Activated T-cell treated with anti-CD3 and anti-CD28 coated beads, Interleukin-2, amount 50 U/mL, for 48 hours (primary cell): ENCODE measurements at regions not wholly inside any gene's neighbourhood (a gene's known extent, or its start where the extent isn't known, plus 50 kb on each side); places are given as distances from the start of the nearest gene placed in this dataset.
"Not testable (repeated sequence)": the region's sequence is repeated elsewhere in the genome, so short reads cannot be mapped to it uniquely, and the experiment has no call there.

ENCODE experiments used
- DNase-seq, 2 experiments: peaks; one replicate each; pipeline ENCODE4 v3.0.0-alpha.2; 2020

DNA sequence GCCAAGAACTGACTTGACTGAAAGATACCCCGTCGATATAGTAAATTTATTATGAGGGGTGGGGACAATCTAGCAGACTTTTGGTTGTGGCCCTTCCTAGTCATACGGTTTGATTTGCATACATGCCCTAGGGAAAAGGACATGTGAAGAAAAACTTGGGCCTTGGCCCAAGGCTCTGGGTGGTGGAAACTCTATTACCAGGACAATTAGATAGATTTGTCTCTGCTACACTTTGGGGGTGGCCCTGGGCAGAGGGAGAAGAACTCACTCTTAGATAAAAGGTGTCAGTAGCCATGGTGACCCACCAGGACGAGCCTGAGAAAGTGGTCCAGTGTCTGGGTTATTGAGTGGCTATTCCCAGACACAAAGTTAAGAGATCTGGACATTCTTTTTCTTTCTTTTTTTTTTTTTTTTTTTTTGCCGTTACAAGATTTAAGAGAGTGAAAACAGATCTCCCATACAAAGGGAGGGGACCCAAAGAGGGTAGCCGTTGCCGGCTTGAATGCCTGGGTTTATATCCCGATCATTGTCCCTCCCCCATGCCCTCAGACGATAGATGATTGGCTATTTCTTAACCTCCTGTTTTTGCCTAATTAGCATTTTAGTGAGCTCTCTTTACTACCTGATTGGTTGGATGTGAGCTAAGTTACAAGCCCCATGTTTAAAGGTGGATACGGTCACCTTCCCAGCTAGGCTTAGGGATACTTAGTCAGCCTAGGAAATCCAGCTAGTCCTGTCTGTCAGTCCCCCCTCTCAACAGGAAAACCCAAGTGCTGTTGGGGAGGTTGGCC is 96.4 kb upstream of the SMAD3 start:
- DNase-seq: no peak

DNA sequence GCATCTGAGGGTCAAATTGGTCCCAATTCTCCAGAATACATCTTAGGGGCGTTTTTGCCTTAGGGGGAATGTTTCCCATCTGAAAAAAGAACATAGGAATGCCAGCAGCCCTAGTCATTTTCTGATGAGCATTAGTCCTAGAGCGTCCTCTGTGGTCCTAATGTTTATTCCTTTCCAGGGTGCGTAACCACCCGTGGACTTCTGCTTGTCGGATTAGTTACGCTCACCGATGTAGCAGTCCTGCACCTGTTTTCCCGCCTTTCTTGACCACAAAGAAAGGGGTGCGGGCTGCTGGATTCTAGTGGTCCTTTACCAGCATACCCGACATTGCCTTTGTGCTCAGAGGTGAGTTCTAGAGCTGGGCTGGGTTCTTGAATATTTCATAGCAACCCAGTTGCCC is 91.3 kb upstream of the SMAD3 start:
- not testable (repeated sequence) for DNase-seq

DNA sequence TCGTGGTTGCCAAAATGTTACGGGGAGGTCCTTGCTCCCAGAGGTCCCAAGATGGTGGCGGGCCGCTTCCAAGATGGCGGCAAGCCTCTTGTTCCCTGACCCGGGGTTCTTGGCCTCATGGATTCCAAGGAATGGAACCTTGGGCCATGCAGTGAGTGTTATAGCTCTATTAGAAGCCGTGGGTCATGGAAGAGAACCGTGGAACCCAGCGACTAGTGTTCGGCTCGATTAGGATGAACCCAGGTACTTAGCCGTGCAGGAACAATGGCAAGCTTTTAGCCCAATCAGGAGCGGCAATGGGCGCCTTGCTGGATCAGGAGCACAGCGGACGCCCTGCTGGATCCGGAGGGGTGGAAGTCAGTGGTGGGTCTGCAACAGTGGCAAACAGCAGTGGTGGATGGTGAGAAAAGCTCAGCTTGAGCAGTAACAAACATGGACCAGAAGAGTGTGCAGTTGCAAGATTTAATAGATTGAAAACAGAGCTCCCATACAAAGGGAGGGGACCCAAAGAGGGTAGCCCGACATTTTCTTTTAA is 89.2 kb upstream of the SMAD3 start:
- not testable (repeated sequence) for DNase-seq

DNA sequence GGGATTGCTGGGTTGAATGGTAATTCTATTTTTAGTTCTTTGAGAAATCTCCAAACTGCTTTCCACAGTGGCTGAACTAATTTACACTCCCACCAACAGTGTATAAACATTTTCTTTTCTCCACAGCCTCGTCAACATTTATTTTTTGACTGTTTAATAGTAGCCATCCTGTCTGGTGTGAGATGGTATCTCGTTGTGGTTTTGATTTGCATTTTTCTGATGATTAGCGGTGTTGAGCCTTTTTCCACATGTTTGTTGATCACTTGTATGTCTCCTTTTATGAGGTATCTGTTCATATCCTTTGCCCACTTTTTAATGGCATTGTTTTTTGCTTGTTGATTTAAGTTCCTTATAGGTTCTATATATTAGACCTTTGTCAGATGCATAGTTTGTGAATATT is 85.1 kb upstream of the SMAD3 start:
- not testable (repeated sequence) for DNase-seq

DNA sequence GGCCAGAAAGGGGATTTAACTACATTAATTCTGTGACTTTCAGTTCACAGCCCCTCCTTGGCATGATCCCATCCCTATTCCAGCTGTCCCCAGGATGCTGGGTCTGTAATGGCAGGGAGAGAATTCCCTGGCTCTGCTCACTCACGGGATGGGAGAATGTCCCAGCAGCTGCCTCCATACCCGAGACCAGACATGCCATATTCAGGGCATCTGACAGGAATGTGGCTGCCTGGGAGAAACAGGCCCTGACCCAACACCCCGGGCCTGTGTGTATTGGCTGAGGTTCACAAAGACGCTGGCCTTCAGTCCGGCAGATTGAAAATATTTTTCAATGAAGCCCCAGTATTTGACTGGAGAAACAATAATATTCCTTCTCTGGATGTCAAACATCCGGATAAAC is 83.6 kb upstream of the SMAD3 start:
- DNase-seq: no peak

DNA sequence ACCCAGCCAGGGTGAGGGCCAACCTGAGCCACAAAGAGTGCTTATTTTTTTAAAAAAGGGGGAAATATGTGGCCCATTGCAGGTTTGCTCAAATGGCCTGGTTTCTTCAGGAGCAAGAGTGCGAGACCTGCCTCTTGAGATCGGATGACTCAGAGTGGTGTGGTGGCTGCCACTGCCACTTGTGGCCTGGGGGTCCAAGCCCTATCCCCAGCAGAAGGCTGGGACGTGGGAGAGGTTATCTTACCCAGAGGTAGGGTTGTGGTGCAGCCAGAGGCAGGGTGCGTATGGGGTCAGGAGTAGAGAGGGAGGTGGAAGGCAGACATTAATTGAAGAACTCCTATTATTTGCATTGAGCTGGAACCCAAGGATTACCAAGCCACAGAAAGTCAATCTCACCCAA is 83.2 kb upstream of the SMAD3 start:
- DNase-seq: no peak

DNA sequence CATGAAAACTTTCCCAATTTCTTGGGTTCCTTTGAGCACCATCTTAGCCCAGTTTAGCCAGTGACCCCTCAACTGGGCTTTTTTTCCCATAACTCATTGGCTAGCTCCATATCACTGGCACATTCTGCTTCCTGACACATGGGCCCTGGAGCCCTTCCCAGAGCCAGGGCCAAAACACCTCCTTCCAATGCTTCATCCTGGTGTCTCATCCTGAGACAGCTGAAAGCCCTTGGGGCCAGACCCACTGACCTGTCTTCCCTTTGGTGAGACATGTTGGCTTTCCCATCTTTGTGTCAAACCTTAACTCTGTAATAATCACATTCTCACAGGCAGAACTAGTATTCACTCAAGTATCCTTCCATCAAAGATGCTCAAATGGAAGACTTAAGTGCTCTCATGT is 82.6 kb upstream of the SMAD3 start:
- no peak for DNase-seq

DNA sequence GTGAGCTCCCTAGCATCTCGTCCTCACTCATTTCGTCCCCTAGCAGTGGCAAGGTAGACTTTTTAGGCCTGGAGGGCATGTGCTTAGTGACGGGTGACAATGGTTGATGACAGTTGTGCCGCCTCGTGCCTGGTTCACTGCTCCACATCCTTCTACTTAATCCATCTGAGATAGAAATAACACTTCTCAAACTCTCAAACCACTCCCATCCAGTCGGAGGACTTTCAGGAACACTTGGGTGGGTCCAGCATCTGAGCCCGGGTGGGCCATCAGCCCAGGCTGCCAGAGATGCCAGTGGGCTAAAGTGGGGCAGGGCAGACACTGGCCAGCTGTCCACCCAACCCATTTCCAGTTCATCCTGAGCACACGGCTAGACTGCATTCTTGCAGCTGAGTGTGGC is 79.7 kb upstream of the SMAD3 start:
- no peak for DNase-seq

DNA sequence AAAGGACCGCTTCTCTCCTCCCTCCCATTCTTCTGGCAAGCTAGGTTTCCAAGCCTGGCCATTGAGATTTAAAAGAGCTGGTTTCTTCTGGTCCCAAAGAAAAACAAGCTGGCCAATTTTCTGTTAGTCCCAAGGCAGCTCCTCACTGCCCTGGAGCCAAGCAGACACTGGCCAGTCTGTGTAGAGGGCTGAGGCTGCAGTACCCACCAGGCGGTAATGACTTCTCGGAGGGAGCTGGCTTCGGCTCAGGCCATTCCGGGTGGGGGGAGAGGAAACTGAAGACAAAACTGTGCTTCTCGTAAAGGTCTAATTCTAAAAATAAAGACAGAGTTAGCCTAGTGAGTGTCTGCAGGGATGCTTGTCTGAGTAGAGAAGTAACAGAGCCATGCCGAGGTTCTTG is 78.5 kb upstream of the SMAD3 start:
- no peak for DNase-seq

DNA sequence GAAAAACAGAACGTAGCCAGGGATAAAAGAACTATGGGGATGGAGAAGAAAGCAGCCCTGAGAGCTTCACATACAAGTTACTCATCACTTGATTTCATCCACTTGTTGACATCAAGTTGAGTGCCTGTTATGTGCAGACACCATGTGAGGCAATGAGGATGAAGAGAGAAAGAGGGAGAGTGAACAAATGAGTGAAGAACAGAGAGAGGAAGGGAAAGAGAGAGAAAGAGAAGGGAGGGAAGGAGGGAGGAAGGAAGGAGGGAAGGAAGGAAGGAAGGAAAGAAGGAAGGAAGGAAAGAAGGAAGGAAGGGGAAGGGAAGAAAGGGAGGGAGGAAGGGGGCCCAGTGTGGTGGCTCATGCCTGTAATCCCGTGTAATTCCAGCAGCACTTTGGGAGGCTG is 72.3 kb upstream of the SMAD3 start:
- no peak for DNase-seq

DNA sequence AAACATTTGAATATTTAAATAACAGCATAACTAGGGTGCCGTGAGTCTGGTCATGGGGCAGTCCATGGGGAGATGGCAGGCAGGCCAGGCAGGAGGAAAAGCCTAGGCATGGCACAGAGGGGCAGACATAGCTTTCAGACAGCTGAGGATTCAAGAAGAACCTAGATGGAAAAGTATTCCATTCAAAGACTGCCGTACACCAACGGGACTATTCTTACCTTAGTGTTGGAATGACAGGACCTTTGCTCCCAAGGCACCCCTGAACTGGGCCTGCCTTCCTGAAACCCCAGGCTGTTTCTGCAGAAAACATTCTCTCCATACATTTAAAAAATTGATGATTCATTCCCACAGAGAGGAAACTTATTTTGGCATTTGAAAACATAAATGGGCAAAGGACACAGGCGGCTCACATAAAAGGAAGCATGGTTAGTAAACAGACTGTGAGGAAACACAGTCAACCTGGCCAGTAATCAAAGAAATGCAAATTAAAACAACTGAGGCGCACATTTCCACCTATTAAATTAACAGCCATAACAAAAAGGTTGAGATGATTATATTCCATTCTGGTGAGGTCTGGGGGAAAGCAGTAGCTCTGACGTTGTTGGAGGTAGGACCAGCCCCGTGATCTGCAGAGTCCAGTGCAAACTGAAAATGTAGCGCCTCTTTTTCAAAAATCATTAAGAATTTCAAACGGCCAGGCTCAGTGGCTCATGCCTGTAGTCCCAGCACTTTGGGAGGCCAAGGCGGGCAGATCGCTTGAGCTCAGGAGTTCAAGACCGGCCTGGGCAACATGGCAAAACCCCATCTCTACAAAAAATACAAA is 71.3 kb upstream of the SMAD3 start:
- DNase-seq: no peak

DNA sequence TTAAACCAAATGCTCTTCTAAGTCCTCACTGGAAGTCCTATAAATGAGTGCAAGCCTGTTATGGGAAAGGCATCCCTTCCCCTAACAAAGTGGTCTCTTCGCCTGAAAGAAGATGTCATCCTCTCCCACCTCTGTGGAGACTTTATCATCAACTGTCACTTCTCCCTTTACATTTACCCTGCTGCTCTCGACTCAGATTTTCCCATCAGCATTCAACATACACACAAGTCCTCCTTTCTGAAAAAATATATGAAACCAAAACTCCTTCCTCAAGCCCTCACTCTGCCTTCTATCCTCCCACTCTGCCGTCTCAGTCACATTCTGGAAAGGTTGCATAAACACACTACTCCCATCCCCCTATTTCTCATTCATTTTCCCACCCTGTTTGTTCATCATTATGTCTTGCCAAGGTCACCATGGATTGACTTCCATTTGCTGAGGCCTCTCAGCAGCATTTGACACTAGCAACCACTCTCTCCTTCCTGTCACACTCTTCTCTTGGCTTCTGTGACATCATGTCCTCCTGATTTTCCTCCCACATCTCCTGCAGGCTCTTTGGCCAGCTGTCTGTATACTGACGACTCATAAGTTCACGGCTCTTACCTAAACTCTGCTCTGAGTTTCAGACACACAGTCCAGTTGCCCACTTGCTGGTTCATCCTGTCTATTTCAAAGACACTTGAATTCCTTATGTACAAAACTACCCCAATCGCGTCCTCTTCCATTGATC is 70.3 kb upstream of the SMAD3 start:
- DNase-seq: no peak

DNA sequence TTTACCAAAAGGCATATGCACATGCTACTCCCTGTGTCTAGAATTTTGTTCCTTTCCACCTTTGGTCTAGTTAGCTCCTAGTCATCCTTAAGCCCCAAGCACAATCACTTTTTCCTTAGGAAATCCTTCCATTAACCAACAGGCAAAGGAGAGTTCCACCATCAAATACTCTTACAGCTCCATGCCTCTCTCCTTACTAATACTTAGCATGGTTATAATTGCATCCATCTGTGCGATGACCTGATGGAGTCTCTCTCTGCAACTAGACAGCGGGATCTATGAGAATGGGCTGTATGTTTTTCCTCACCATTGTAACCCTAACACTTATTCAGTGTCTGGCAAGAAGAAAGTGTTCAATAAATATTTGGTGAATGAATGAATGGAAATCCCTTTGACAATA is 69.3 kb upstream of the SMAD3 start:
- no peak for DNase-seq

DNA sequence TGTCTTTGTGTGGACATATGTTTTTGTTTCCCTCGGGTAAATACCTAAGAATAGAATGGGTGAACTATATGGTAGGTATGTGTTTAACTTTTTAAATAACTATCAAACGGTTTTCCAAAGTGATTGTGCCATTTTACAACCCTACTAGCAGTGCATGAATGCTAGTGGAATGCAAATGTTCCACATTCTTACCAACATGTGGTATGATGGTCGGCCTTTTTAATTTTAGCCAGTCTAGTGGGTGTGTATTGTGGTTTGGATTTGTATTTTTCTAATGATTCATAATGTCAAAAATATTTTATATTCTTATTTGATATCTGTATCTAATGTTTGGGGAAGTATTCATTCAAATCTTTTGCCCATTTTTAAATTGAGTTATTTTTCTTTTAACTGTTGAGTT is 68.2 kb upstream of the SMAD3 start:
- DNase-seq: no peak

DNA sequence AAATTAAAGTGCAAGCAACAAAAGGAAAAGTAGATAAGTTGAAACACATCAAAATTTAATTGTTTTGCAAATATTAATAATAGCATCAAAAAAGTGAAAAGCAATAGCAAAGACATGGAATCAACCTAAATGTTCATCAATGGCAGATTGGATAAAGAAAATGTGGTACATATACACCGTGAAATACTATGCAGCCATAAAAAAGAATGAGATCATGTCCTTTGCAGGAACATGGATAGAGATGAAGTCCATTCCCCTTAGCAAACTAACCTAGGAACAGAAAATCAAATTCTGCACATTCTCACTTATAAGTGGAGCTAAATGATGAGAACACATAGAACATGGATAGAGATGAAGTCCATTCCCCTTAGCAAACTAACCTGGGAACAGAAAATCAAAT is 67.2 kb upstream of the SMAD3 start:
- DNase-seq: not testable (repeated sequence)

DNA sequence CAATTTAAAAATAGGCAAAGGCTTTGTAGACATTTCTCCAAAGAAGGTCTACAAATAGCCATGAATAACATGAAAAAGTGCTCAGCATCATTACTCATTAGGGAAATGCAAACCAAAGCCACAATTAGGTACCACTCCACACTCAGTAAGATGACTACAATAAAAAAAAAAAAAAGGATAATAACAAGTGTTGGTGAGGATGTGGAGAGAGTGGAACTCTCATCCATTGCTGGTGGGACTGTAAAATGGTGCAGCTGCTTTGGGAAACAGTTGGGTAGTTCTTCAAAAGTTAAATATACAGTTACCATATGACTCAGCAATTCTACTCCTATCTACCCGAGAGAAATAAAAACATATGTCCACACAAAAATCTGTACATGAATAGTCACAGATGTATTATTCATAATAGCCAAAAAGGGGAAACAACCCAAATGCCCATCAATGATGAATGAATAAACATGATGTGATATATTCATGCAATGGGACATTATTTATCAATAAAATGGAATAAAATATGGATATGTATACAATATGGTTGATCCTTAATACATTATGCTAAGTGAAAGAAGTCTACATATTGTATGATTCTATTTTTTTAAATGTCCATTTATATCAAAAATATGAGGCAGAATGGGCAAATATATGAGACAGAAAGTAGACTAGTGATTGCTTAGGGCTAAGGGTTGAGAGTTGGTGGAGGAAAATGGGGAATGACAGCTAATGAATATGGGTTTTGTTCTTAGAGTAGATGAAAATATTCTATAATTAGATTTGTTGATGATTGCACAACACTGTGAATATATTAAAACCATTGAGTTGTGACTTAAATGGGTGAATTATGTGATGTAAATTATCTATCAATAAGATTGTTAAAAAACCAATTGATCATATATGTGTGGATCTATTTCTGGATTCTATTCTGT is 66.1 kb upstream of the SMAD3 start:
- DNase-seq: no peak

DNA sequence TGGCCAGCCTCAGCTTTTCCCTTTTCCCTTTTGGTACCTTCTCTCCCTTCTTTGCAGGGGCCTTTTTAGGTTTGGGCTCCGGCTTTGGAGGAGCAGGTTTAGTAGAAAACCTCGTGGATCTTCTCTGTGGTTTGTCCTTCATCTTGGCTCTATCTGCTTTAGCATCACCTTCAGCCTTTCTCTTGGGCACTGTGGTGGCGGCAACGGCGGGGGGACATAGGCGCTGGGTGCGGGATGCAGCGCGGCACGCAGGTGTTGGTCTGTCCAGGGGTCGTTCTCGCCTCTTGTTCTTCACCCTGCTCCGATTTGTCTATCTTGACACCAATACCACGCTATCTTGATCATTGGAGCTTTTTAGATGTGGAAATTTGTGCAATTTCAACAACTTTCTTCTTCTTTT is 64.5 kb upstream of the SMAD3 start:
- DNase-seq: no peak

DNA sequence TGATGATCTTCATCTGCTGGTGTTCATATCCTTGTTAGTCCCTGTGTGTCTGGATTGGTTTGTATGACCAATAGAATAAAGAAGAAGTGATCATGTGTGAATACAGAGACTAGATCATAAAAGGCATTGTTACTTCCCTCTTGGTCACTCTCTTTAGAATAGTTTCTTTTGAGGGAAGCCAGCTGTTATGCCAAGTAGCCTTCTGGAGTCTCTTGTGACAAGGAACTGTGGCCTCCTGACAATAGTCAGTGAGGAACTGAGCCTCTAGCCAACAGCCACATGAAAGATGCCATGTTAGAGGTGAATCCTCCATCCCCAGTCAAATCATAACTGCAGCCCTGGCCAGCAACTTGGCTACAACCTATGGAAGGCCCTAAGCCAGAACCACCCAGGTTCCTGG is 63.0 kb upstream of the SMAD3 start:
- no peak for DNase-seq

DNA sequence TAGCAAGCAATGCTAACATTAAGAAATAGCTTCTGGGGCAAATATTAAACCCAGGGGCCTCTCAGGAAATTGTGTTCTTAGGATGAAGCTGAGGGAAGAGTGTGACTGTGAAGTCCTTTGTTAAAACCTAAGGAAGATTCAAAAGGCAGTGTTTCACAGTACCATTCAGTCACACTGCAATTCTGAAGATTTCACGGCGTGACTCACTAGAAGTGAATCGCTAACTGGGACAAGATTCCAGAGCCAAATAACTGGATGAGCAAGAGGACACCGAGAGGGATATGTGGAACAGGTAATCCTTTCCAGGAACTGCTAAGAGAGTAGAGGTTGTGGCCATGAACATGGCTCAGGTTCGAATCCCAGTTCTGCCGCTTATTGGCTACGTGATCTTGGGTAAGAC is 61.8 kb upstream of the SMAD3 start:
- no peak for DNase-seq

DNA sequence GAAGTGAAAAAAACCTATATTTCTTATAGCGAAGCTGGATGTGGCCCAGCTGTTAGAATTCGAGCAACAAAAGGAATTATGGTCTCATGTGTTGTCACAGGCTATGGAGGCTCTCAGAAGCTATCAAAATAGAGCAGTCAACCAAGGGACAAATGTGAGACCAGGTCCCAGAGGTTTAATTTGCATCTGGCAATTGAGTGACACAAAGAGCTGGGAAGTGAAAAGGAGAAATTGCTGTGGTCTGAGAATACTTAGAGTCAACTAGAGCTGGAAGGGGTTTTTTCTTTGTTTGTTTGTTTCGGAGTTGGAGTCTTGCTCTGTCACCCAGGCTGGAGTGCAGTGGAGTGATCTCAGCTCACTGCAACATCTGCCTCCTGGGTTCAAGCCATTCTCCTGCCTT is 61.3 kb upstream of the SMAD3 start:
- no peak for DNase-seq

DNA sequence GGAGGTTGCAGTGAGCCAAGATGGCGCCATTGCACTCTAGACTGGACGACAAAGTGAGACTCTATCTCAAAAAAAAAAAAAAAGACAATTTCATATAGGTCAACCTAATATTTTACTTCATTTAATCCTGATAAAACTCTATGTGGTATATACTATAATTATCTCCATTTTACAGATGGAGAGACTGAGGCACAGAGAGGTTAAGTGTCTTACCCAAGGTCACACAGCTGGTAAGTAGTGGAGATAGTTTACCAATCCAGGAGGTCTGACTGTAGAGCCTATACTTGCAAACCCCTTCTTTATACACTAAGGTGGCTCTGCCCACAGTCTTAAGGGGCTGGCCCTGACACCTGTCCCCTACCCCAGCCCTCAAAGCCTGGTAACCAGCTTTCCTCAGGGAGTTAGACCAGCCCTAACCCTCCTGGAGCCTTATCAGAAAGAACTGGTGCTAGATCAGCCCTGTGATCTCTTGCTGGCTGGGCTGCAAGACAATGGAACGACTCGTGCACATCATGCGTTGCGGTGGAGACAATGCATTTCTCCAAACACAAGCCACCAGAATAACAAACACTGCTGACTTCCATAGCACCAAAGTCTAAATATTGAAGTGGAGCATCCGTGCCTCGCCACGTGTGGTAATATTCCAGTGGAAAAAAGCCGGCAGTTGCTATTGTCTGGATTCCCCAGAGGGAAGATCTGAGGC is 60.0 kb upstream of the SMAD3 start:
- no peak for DNase-seq
